CD4-positive, alpha-beta T cell treated with Interleukin-6 at 100 ng/mL for 8 hours (primary cell): ENCODE measurements at regions not wholly inside any gene's neighbourhood (a gene's known extent, or its start where the extent isn't known, plus 50 kb on each side); places are given as distances from the start of the nearest gene placed in this dataset.
A peak's percentile ranks its signal among the peaks of the same experiment; 100 is the strongest.

ENCODE experiments used
- DNase-seq: peaks from one replicate; pipeline ENCODE4 v3.0.0-alpha.2; 2020; ENCODE audit warnings: mixed read lengths, low spot score

DNA sequence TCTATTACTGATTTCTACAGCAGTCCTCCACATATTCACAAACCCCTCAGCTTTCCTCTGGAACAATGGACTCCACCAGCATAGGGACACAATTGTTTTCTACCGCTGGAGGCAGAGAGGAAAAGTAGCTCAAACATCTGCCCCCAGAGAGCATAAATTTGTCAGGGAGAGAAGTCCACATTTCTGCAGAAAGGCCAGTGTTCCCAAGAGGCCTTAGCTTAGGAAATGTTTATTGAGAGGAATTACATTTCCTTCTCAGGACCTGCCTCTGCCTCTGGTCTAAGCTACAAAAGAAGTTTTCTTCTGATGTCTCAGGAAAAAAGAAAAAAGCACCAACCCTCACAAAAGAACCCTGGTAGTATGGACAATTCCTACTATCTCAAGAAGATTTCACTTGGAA lies 217.8 kb upstream of the BMP4 start:
- no peak for DNase-seq

DNA sequence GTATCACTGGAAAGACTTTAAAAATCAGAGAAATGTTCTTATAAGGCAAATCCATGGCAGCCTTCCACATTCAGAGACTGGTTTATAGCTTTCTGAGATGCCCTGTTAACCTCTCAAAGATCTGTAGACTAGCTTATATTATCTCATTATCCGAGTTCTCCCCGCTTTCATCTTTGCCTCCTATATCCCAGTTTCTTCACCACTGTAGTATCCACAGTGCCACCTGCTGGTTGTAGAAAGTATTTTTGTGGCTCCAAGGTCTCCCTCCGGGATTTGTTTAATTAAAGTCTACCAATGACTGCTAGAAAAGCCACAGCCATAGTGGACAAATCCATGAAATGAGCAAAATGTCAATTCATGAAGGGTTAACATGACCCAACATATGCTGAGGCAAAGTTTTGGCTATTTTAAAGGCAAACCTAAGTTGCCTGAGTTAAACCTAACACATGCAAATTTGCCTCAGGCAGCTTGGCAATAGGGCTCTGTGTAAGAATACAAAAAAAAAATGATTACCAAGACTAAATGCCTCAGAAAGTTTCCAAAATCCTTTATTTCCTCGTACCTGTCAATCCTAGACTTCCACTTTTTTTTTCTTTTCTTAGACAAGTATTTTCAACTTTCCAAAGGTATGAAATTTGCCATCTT lies 218.8 kb upstream of the BMP4 start:
- DNase-seq: peak; percentile 18

DNA sequence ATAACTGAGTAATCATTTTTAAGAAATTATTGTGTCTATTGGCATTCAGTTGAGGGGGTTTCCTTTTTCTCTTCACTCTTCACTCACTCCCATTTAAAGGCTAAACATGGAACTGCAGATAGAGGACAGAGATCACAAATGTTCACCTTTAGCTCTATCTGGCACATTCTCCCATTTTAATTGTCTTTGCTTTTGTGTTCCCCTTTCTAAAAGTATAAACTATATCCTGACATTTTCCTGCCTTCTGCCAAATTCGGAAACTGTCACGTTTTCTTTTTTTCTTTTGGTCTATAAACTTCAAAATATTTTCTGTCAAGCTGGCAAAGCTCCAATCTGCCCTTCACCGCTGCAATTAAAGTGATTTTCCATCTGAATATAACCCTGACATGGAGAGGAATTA lies 219.8 kb upstream of the CDKN3 start:
- no peak for DNase-seq

DNA sequence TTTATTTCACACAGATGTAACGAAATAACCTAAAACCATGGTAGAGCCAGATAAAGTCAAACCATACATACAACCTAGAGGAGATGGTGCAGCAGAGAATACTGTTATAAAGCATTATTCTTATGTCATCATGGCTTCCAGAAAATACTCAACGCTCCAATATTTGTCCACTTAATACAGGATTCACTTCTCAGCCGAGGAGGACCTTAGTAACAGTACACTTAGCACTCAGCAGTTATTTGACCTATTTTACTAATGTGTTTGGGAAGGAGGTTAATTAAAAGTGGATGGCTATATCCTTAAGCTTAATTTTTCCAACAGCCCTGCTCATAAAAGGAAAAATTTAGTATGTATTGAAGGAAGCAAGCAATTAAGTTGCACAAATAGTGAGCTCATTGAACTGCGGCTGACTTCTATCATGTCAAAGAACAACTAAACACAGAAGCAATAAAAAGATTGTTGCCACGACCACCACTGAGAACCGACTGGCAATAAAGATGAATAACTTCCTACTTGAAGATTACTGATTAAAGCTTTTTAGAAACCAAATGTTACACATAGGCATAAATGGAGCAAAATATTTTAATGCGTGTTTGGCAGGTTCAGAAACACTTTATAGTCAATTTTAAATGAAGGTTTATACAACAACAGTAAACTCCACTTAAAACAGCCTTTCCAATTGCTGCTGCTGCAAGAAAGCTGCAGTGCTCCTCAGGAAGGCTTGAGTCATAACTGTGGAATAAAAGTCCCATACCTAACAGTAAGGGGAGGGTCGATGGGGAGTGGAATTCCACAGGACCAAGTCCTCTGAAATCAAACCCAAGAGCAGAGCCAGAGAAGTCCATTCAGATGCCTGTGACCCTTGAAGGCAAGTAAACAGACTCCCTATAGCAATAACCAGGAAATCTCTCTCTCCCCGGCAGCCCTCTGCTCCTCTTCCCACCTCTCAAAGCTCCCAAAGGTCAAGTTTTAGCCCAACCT lies 218.9 kb upstream of the CDKN3 start:
- DNase-seq: no peak

DNA sequence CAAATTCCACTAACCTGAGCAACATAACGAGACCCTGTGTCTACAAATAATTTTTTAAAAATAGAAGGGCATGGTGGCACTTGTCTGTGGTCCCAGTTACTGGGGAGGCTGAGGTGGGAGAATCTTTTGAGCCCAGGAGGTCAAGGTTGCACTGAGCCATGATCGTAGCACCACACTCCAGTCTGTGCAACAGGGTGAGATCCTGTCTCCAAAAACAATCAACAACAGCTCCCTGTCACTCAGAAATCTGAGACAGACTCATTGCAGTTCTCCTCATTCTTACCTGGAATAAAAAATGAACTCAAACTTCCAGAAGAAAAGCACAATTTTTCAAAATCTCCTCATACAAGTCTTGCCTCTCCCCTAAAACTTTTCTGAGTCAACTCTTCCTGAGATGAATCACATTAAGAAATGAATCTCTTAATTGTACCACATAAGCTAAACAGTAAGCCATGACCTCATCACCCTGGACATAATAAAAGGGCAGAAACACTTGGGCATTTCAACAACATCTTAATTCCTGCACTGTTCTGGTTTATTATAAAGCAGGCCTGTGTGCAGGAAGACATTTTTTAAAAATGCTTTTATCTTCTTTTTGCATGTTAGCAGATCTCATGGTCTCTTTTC lies 214.3 kb upstream of the CDKN3 start:
- no peak for DNase-seq

DNA sequence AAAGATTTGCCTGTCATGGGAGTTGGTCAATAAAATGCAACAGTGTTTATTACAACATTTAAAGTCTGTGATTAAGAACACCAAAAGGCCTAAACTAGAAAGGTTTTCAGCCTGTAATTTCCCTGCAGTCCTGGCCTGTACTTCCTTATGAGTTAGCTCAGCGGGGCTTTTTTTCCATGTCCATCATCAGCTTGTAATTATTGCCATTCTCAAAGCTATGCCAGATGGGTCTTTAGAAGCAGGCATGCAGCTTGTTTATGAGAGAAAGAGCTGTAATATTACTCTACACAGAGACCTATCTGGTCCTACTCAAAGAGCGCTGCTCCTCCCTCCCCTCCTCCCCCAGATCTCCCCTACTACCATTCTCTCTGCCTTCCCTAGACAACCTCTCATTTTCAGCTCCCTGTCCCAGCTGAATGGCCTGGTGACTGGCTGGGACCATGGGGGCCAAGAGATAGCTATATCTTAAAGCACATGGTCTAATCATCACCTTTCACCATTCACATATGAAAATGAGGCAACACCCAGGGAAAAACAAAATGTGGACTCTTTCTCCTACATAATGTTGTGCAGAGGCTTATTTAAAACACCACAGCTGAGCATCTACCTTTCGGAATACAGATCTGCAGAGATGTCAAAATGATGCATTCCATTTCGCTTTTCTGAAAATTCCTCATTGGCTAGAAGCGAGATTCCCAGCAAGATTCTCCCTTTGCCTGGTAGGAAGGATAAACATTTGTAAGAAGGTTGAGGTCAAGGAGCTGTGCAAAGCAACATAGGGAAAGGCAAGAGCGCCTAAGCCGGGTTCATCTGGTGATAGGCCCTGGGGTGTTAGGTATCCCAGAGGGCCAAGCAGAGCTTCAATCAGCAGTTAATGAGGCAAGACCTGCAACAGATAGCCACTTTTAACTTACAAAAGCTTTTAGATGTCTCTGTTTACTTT lies 209.7 kb upstream of the CDKN3 start:
- no peak for DNase-seq

DNA sequence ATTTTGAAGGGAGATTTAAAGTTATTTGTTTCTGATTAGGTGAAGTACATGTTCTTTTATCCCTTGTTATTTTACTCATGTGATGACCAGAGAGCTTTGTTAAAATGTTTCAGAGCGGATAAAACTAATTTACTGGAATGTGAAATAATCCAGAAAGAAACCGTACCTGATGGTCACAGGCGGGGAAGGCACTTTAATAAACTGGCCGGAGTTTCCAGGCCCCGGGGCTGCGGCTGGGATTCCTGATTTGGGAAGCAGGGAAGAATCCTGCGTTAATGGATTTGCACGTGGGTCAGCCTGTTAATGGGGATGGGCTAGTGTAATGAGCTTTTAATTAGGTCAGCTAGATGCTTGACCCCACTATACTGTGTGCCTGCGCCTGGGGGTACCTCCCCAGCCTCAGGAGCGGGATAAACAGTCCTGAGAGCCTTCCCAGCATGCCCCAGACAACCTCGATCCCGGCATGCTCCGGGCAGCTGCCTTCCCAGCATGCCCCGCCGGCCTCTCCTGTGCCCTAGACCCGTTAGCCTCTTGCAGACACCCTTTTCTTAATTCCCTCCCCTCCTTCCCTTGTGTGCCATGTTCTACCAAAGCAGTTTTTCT lies 208.6 kb upstream of the CDKN3 start:
- no peak for DNase-seq

DNA sequence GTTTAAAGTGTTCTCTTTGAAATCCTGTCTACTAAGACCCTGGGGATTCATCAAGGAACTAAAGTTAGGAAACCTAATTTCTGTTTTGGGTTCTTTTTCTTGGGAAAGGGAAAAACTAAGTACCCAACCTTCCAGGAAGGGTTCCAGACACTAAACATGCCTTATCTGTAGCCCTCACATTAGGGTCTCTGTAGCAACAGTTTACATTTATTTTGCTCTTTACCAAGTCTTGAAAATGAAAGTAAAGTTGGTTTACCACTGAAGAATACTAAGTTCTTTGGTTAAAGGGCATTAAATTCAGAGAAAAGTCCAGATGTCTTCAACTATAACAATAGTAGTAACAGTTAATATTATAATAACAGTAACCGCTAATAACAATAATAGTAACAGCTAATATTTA lies 207.5 kb upstream of the CDKN3 start:
- DNase-seq: no peak

DNA sequence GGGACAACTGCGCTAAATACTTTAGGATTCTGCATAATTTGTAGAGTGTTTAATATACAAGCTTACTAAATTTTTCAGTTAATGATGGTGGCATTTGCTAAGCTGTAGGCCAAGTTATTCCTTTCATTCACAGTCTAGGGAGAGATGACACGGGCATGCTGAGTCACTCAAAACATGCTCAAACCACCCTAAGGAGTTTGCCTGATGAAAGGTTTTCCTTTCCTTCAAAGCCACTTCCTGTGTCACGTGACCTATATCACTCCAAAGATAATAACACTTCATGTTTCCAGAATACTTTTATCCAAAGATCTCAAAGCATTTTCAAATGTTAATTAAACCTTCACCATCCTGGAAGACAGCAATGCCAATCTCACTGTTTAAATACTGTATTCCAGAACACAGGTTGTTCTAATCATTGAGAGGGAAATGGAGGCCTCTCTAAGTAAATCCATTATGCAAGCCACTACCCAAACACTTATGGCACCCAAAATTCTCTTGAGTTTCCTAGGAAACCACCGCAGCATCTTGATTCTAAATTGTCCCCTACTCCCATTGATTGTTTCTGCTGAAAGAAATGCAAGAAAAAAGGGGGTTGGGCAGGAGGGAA lies 207.0 kb upstream of the CDKN3 start:
- no peak for DNase-seq

DNA sequence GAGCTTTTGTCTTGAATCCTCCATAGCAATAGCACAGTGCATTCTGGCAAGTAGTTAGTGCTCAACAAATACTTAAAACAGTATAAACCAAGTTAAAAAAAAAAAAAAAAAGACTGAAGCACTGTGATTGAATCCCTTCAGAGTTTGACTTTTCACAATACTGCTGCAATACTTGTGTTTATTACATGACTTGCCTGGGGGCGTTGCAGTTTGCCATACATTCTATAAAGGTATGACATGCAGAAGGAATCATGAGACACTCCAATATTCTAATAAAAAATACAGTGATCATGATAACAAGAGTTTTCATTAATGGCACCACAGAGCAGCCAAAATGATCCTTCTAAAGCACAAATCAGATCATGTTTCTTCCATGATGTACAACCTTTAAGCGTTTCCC lies 205.0 kb upstream of the CDKN3 start:
- no peak for DNase-seq

DNA sequence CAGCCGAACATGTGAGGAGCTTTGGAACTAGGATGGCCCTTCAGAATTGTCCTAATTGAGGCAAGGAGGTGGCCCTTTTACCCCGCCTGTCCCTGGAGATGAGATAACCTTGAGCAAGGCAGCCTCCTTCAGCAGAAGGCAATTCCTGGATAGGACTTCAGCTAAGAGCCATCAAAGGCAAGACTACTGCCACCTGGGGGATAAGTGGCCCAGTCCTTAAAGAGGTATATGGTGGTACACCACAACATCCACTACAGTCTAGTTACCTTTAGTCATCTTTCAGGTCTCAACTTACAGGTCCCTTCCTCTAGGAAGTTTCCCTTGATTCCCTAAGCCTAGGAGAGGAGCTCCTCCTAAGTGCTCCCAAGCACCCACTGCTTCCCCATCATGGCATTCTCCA lies 204.2 kb upstream of the CDKN3 start:
- DNase-seq: no peak

DNA sequence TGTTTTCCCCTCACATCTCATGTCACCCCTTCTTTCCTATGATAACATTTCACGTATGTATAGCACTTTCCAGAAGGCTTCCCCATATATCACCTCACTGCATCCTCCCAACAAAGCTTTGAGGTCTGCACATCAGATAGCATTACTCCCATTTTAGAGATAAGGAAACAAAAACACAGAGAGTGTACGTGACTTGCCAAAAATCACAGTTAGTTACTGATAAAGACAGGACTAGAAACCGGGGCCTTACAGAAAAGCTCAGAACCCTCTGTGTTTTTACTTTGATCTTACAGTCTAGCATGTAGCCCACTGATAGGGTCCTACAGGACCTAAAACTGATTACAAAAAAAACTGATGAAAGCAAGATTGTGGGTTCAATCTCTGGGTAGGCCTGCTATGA lies 202.9 kb upstream of the CDKN3 start:
- DNase-seq: no peak

DNA sequence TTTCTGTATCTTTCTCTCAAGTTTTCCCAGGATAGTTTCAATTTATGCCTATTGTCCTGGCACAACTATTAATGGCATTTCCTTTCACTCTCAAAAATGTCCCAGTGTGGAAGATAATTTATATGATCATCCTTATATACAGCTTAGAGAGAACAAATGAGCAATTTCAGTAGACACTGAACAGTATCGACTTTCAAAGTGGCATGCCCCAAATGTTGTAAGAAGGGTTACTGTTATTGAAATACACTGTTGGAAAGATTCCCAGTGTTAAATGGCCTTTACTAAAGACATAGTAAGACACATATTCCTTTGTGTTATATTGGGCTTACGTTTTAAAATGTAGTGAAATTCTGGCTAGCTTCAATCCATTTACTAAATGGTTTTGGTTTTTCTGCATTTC lies 202.3 kb upstream of the CDKN3 start:
- no peak for DNase-seq

DNA sequence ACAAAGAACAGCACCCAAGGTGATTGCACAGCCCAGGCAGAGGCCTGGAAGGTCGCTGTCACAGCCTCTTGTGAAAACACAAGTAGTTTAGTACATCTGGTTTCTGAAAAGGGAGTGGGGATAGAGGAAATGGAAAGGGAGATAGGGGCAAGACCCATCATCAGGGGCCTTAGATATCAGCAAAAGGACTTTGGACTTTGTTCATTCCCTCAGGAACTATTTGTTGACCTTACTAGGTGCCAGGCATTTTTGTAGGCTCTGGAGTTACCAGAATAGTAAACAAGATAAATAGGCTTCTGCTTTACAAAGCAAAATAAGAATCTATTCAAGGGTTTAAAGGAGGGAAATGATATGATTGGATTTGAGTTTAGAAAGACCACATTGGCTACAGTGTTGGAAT lies 199.4 kb upstream of the CDKN3 start:
- no peak for DNase-seq

DNA sequence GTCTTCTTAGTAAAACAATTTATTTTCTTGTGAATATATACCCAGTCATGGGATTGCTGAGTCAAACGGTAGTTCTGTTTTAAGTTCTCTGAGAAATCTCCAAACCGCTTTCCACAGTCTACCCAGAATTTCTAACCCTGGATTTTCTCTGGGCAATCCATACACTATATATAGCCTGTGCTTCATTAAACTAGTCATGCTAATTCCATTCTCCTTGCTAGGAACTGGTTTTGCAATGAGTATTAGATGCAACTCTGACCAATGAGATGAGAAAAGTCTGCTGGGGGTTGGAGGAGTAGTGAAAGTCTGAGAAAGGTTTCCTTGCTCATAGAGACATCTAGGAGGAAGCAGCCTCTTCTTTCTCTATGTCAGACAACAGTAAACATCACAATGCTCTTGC lies 196.1 kb upstream of the CDKN3 start:
- DNase-seq: no peak

DNA sequence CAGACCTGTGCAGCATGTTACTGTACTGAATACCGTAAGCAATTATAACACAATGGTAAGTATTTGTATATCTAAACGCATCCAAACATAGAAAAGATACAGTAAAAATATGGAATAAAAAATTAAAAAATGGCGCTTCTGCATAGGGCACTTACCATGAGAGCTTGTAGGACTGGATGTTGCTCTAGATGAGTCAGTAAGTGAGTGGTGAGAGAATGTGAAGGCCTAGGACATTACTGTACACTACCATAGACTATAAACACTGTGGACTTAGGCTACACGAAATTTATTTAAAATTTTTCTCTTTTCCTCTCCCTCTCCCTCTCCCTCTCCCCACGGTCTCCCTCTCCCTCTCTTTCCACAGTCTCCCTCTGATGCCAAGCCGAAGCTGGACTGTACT lies 194.5 kb upstream of the CDKN3 start:
- DNase-seq: no peak

DNA sequence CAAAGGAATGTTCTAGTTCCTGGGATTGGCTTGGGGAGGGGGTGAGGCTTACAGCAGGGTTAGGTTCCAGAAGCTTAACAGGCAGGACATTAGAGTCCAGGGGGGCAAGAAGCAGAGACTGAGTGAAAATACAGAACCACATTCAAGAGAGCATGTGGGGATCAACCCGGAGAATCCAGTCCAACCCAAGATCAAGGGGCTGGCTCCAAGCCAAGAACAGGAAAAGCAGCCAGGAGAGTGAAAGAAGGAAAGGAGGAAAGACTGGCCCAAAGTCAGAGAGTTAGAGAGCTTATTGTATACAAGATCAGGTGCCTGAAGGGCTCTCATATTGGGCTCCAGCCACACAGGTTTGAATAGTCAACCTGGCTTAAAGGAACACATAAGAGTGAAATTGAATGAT lies 190.3 kb upstream of the CDKN3 start:
- DNase-seq: no peak

DNA sequence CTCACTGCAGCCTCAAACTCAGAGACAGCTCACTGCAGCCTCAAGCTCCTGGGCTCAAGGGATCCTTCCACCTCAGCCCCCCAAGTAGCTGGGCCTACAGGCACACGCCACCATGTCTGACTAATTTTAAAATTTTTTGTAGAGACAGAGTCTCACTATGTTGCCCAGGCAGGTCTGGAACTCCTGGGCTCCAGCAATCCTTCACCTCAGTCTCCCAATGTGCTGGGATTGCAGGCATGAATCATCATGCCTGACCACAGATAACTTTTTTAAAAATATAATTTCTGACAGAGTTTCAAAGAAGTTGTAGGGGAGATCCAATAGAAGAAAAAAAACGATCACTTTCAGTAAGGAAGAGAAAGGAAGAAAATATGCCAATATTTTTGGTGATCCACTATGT lies 189.7 kb upstream of the CDKN3 start:
- no peak for DNase-seq

DNA sequence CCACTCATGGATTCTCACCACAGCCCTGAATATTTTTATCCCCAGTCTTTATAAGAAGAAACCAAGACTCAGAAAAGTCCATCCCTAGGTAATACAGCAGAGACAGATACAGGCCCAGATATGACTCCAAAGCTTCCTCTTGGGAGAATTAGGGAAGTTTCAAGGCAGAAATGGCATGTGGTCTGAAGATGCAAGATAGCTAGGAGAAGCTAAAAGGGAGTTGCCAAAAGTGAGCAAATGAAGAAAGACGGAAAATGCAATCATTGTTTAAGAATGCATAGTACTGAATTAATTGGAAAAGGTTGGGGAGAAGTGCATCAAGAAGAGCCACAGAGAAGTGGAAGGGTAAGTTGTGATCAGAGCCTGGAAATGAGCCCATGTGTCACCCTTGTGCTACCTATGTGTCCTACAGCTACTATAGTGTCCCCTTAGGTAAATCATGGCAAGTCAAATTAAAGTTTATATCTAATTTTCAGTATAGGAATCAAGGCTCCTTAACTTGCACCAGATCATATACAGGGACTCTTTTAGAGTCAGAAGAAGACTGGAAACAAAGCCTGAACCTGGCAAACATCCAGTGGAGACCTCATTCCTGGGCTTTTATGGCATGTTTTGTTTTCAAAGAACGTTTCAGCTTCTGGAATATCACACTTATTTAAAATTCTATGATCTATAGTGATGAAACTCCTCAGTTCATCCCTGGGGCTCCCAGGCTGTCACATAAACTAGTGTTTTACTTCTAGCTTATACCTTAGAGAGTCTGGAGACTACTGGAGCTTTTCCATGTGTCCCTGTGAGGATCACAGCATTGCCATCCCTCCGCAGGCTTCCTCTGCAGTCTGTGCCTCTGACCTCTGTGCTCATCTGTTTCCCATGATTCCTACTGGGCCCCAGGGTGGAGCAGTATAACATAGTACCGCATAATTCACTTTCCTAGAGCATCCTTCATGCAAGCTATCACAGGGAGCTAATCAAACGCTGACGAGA lies 189.0 kb upstream of the CDKN3 start:
- no peak for DNase-seq

DNA sequence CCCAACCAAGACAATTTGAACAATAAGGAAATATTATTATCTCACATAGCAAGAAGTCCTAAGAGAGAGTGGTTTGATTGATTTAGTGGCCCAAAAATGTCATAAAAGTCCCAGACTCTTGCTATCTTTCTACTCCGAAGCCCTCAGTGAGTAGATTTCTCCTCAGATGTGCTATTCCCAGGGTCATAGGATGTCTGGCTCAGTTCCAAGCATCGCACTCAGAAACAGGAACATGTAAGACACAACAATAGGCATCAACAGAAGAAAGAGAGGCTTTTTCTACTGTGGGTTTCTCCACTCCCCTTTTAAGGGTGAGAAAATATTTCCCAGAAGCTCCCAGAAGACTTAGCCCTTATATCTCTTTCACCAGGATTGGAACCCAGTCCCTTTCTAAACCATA lies 188.1 kb upstream of the CDKN3 start:
- DNase-seq: no peak
